ENCODE measurements at regions not wholly inside any gene's neighbourhood (a gene's known extent, or its start where the extent isn't known, plus 50 kb on each side); places are given as distances from the start of the nearest gene placed in this dataset.

DNA sequence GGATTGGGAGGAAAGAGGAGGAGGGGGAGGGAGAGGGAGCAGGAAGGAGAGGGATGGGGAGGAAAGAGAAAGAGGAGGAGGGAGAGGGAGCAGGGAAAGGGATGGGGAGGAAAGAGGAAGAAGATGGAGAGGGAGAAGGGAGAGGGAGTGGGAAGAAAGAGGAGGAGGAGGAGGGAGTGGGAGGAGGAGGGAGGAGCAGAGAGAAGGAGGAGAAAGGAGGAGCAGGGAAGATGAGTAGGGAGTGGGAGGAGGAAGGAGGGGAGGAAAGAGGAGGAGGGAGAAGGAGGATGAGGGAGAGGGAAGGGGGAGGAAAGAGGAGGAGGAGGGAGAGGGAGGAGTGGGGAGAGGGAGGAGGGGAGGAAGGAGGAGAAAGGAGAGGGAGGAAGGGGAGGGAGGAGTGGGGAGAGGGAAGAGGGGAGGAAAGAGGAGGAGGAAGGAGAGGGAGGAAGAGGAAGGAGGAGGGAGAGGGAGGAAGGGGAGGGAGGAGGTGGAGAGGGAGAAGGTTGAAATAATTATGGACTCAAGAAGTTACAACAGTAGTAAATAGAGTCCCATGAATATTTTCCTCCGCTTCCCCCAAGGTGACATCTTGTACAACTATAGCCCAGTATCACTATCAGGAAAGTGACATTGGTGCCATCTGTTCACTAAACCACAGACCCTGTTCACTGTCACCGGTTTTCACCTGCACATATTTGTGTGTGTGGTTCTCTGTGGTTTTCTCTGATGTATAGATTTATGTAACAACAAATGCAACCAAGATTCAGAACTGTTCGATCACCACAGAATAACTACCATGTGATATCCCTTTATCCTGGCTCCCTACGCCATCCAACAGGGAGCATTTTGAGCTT is 325.3 kb upstream of the EEF2KMT start:
- TF ChIP-seq POLR2AphosphoS5 (IDR thresholded peaks at IDR 0.05) (no peak), POLR2A (IDR thresholded peaks at IDR 0.05) (no peak)
- TF ChIP-seq, protein P1, sequence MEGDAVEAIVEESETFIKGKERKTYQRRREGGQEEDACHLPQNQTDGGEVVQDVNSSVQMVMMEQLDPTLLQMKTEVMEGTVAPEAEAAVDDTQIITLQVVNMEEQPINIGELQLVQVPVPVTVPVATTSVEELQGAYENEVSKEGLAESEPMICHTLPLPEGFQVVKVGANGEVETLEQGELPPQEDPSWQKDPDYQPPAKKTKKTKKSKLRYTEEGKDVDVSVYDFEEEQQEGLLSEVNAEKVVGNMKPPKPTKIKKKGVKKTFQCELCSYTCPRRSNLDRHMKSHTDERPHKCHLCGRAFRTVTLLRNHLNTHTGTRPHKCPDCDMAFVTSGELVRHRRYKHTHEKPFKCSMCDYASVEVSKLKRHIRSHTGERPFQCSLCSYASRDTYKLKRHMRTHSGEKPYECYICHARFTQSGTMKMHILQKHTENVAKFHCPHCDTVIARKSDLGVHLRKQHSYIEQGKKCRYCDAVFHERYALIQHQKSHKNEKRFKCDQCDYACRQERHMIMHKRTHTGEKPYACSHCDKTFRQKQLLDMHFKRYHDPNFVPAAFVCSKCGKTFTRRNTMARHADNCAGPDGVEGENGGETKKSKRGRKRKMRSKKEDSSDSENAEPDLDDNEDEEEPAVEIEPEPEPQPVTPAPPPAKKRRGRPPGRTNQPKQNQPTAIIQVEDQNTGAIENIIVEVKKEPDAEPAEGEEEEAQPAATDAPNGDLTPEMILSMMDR (IDR thresholded peaks at IDR 0.05 in 8 of 11, conservative IDR thresholded peaks at IDR 0.05 in 3 of 11), result no peak
